Esophagus squamous epithelium (tissue), 5 donors: ENCODE measurements at regions not wholly inside any gene's neighbourhood (a gene's known extent, or its start where the extent isn't known, plus 50 kb on each side); places are given as distances from the start of the nearest gene placed in this dataset.

Experiments used
- DNase-seq: peaks from one replicate; lab custom pipeline; 2025; lab: John Stamatoyannopoulos, UW
- H3K27ac ChIP-seq, 4 donors: fragments of 200-600 bp; sonication (generic); one replicate each; pipeline ENCODE4 v1.5.1; 2016 to 2019; ENCODE audit warnings: mild to moderate bottlenecking in 1 of 4
- H3K27me3 ChIP-seq, 4 donors: fragments of 200-600 bp; sonication (generic); 1 replicate in 3 of 4; 2 replicates in 1 of 4; pipeline versions ENCODE4 v1.5.1 to v1.6.0; 2017 to 2021; ENCODE audit warnings: antibody characterized with exemption in 1 of 4
- H3K36me3 ChIP-seq, 3 donors: fragments of 200-600 bp; sonication (generic); one replicate each; pipeline ENCODE4 v1.5.1; 2016 to 2019
- H3K4me1 ChIP-seq, 3 donors: fragments of 200-600 bp; sonication (generic); one replicate each; pipeline ENCODE4 v1.5.1; 2017 to 2019
- H3K4me3 ChIP-seq, 4 donors: fragments of 200-600 bp; sonication (generic); 1 replicate in 3 of 4; 2 replicates in 1 of 4; pipeline ENCODE4 v1.5.1; 2016 to 2019; ENCODE audit warnings: mild to moderate bottlenecking in 2 of 4, moderate library complexity in 1 of 4
- H3K9me3 ChIP-seq, 3 donors: fragments of 200-600 bp; sonication (generic); one replicate each; pipeline ENCODE4 v1.5.1; 2016 to 2019
- CTCF ChIP-seq, 6 experiments: fragments of 450-650 bp in 4 of 6; fragments of 200-600 bp in 2 of 6; sonication (generic) in 2 of 6; IDR thresholded peaks; one replicate each; pipeline ENCODE4 v1.5.1; 2016 to 2019; ENCODE audit warnings: antibody characterized with exemption in 6 of 6, mild to moderate bottlenecking in 4 of 6, moderate library complexity in 4 of 6
- POLR2A ChIP-seq, 4 donors: fragments of 450-650 bp; IDR thresholded peaks; one replicate each; pipeline ENCODE4 v1.6.1; 2017; ENCODE audit warnings: antibody characterized with exemption in 4 of 4, mild to moderate bottlenecking in 4 of 4, moderate library complexity in 3 of 4
- WGBS, 2 donors: methylation state at CpG; one replicate each; pipeline ENCODE4 v1.1.5; 2018; 5-methylcytosine and 5-hydroxymethylcytosine counted together
- intact Hi-C: fragments of 100-400 bp; cut with DNase I; formaldehyde crosslinking; loops from one replicate; pipeline ENCODE4 v1.15.0; 2022
- donor health status: DM: yes; HTN: yes; CAD: no.

GRCh38 chr13:40389081-40389641 lies 277.3 kb downstream of the FOXO1 start:
- H3K9me3 ChIP-seq = no peaks in the 10 kb centered on the region
- peak overlapping the region in 3 of 4 donors; percentile 44 to 56 (median 47) for H3K27ac ChIP-seq
- H3K36me3 ChIP-seq = no peaks in the 10 kb centered on the region
- WGBS, 2 donors = 63 to 75% methylated on average over 4 to 10 of the region's 10 CpGs
- H3K4me1 ChIP-seq = peaks cover 0 to 13% (median 3%) of the 10 kb centered on the region in 3 donors
- H3K4me3 ChIP-seq = peak overlapping the region in 1 of 4 donors; percentile 31
- TF ChIP-seq POLR2A (IDR thresholded peaks at IDR 0.05) = no peak
- no peak for TF ChIP-seq CTCF (IDR thresholded peaks at IDR 0.05)
- H3K27me3 ChIP-seq = peaks cover 0 to 78% (median 0%) of the 10 kb centered on the region in 4 donors
- intact Hi-C loops = no loop called here
- no peak for DNase-seq

- Histone ChIP-seq H3K27me3 (peaks cover 0 to 72% (median 0%) of the 10 kb centered on the region in 4 donors), H3K9me3 (no peaks in the 10 kb centered on the region), H3K4me3 (no peak overlapping the region), H3K36me3 (no peaks in the 10 kb centered on the region), H3K27ac (no peak overlapping the region), H3K4me1 (peaks cover 0 to 5% (median 3%) of the 10 kb centered on the region in 3 donors)
- WGBS, 2 donors = 80 to 87% methylated on average over 6 to 9 of the region's 9 CpGs
- DNase-seq = no peak
- intact Hi-C loops = no loop called here
- TF ChIP-seq POLR2A (IDR thresholded peaks at IDR 0.05) (no peak), CTCF (IDR thresholded peaks at IDR 0.05) (no peak)
These were observed 276.0 kb downstream of the FOXO1 start for GRCh38 chr13:40390401-40390916.

GRCh38 chr13:40391788-40392187 lies 274.7 kb downstream of the FOXO1 start:
- H3K4me3 ChIP-seq = no peak overlapping the region
- intact Hi-C loops = no loop called here

GRCh38 chr13:40394304-40394985 lies 272.0 kb downstream of the FOXO1 start:
- Histone ChIP-seq H3K9me3 (no peaks in the 10 kb centered on the region), H3K4me1 (no peaks in the 10 kb centered on the region), H3K27me3 (peaks cover 0 to 36% (median 0%) of the 10 kb centered on the region in 4 donors), H3K36me3 (no peaks in the 10 kb centered on the region), H3K4me3 (no peak overlapping the region), H3K27ac (no peak overlapping the region)
- no peak for DNase-seq
- 84 to 89% methylated on average over 5 of the region's 5 CpGs for WGBS, 2 donors
- intact Hi-C loops = no loop called here
- TF ChIP-seq CTCF (IDR thresholded peaks at IDR 0.05) = no peak
- TF ChIP-seq POLR2A (IDR thresholded peaks at IDR 0.05) = no peak

More at GRCh38 chr13:40391788-40392187, 274.7 kb downstream of the FOXO1 start:
- no peak for DNase-seq
- 74 to 77% methylated on average over 5 of the region's 5 CpGs for WGBS, 2 donors
- peaks cover 0 to 60% (median 0%) of the 10 kb centered on the region in 4 donors for H3K27me3 ChIP-seq
- no peaks in the 10 kb centered on the region for H3K4me1 ChIP-seq
- TF ChIP-seq POLR2A (IDR thresholded peaks at IDR 0.05) = no peak
- no peak for TF ChIP-seq CTCF (IDR thresholded peaks at IDR 0.05)
- H3K9me3 ChIP-seq = no peaks in the 10 kb centered on the region
- no peak overlapping the region for H3K27ac ChIP-seq
- H3K36me3 ChIP-seq = no peaks in the 10 kb centered on the region

GRCh38 chr13:40398065-40398464 lies 268.4 kb downstream of the FOXO1 start:
- H3K36me3 ChIP-seq = no peaks in the 10 kb centered on the region
- intact Hi-C loops = no loop called here
- 49 to 67% methylated on average over 2 of the region's 2 CpGs for WGBS, 2 donors

More at GRCh38 chr13:40398065-40398464, 268.4 kb downstream of the FOXO1 start:
- DNase-seq = no peak
- Histone ChIP-seq H3K9me3 (no peaks in the 10 kb centered on the region), H3K27me3 (peaks cover 0 to 10% (median 0%) of the 10 kb centered on the region in 4 donors), H3K4me1 (peaks cover 6 to 19% (median 17%) of the 10 kb centered on the region in 3 donors), H3K27ac (no peak overlapping the region), H3K4me3 (no peak overlapping the region)
- TF ChIP-seq CTCF (IDR thresholded peaks at IDR 0.05) = no peak
- no peak for TF ChIP-seq POLR2A (IDR thresholded peaks at IDR 0.05)
